NB4 (cell line): ENCODE measurements at regions not wholly inside any gene's neighbourhood (a gene's known extent, or its start where the extent isn't known, plus 50 kb on each side); places are given as distances from the start of the nearest gene placed in this dataset.

Source experiments
- CTCF ChIP-seq: IDR thresholded peaks from one replicate; pipeline ENCODE4 v1.5.1; 2012; ENCODE audit warnings: low read depth, low read length
- MAX ChIP-seq: IDR thresholded peaks from 2 replicates; pipeline ENCODE4 v1.6.1; 2011; ENCODE audit warnings: low read depth, low read length
- POLR2A ChIP-seq: IDR thresholded peaks from 2 replicates; pipeline ENCODE4 v1.6.1; 2011; ENCODE audit warnings: mild to moderate bottlenecking; ENCODE audit not compliant: insufficient read length; ENCODE audit errors: extremely low read depth

- TF ChIP-seq CTCF (no peak), POLR2A (no peak), MAX (no peak)
Measured at GRCh38 chr5:4027088-4027734, 431.6 kb downstream of the IRX1 start.
